ENCODE measurements at regions not wholly inside any gene's neighbourhood (a gene's known extent, or its start where the extent isn't known, plus 50 kb on each side); places are given as distances from the start of the nearest gene placed in this dataset.

DNA sequence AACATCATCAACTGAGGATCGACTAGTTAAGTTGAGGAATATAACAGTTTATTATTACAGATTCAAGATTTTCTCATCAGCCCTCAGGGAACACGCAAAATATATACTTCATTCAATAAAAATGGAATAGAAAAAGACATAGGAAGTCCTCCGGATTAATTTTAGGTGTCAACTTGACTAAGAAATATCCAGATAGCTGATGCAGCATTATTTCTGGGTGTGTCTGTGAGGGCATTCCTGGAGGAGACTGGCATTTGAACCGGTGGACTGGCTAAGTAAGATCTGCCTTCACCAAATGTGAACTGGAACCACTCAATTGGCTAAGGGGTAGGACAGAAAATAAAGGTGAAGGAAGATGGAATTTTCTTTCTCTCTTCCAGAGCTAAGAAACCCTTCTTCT is 845.3 kb downstream of the SOCS6 start:
- H3K79me2 ChIP-seq (ENCODE audit: insufficient read depth, low read length), result no peaks in the 10 kb centered on the region
- no peak overlapping the region for H3K9ac ChIP-seq (ENCODE audit: insufficient read depth, low read length, poor library complexity, severe bottlenecking)
- Mint-ChIP-seq H3K4me3 (no peak overlapping the region), H3K27me3 (ENCODE audit: low read depth in 3 of 3) (peaks cover 0 to 3% (median 2%) of the 10 kb centered on the region in 3 donors), H3K36me3 (no peaks in the 10 kb centered on the region), H3K9me3 (peaks cover 0 to 10% (median 5%) of the 10 kb centered on the region in 7 donors), H3K4me1 (no peaks in the 10 kb centered on the region), H3K27ac (no peak overlapping the region)
- H2AFZ ChIP-seq (ENCODE audit: insufficient read depth, low read depth, low read length, poor library complexity, severe bottlenecking), result no peak overlapping the region
- 88% methylated on average over 1 of the region's 4 CpGs for WGBS (ENCODE audit: insufficient coverage)
- H3K9me3 ChIP-seq (replicated peaks in 1 of 2; ENCODE audit: control insufficient read depth in 1 of 2, insufficient read depth in 1 of 2, low read length in 2 of 2), result peaks cover 8 to 11% of the 10 kb centered on the region in 2 donors
- TF ChIP-seq, protein P1, sequence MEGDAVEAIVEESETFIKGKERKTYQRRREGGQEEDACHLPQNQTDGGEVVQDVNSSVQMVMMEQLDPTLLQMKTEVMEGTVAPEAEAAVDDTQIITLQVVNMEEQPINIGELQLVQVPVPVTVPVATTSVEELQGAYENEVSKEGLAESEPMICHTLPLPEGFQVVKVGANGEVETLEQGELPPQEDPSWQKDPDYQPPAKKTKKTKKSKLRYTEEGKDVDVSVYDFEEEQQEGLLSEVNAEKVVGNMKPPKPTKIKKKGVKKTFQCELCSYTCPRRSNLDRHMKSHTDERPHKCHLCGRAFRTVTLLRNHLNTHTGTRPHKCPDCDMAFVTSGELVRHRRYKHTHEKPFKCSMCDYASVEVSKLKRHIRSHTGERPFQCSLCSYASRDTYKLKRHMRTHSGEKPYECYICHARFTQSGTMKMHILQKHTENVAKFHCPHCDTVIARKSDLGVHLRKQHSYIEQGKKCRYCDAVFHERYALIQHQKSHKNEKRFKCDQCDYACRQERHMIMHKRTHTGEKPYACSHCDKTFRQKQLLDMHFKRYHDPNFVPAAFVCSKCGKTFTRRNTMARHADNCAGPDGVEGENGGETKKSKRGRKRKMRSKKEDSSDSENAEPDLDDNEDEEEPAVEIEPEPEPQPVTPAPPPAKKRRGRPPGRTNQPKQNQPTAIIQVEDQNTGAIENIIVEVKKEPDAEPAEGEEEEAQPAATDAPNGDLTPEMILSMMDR (IDR thresholded peaks at IDR 0.05), result no peak
- DNase-seq, result no peak
- intact Hi-C loops (cut with micrococcal nuclease), result no loop called here
- H3K4me1 ChIP-seq (ENCODE audit: control insufficient read depth in 1 of 2, insufficient read depth in 2 of 2, low read length in 2 of 2), result no peaks in the 10 kb centered on the region
- H3K27ac ChIP-seq (ENCODE audit: low read depth in 1 of 2, low read length in 2 of 2), result no peak overlapping the region
- H3K27me3 ChIP-seq (ENCODE audit: control insufficient read depth in 2 of 2, insufficient read depth in 2 of 2, low read length in 2 of 2), result no peaks in the 10 kb centered on the region
- no peak overlapping the region for H3K4me3 ChIP-seq (replicated peaks in 1 of 3; ENCODE audit: low read depth in 2 of 3, low read length in 3 of 3)
- H4K20me1 ChIP-seq (ENCODE audit: insufficient read depth, low read length), result no peaks in the 10 kb centered on the region
- no peak overlapping the region for H3K4me2 ChIP-seq (replicated peaks; ENCODE audit: extremely low read depth, low read length, poor library complexity, severe bottlenecking)
- no peaks in the 10 kb centered on the region for H3K36me3 ChIP-seq (replicated peaks in 1 of 2; ENCODE audit: control insufficient read depth in 1 of 2, insufficient read depth in 2 of 2, low read length in 2 of 2)

- Histone ChIP-seq H4K20me1 (ENCODE audit: insufficient read depth, low read length) (no peaks in the 10 kb centered on the region), H3K4me2 (replicated peaks; ENCODE audit: extremely low read depth, low read length, poor library complexity, severe bottlenecking) (no peak overlapping the region), H3K4me3 (replicated peaks in 1 of 3; ENCODE audit: low read depth in 2 of 3, low read length in 3 of 3) (no peak overlapping the region), H3K79me2 (ENCODE audit: insufficient read depth, low read length) (no peaks in the 10 kb centered on the region), H3K9ac (ENCODE audit: insufficient read depth, low read length, poor library complexity, severe bottlenecking) (no peak overlapping the region), H3K27me3 (ENCODE audit: control insufficient read depth in 2 of 2, insufficient read depth in 2 of 2, low read length in 2 of 2) (no peaks in the 10 kb centered on the region), H3K27ac (ENCODE audit: low read depth in 1 of 2, low read length in 2 of 2) (no peak overlapping the region), H3K36me3 (replicated peaks in 1 of 2; ENCODE audit: control insufficient read depth in 1 of 2, insufficient read depth in 2 of 2, low read length in 2 of 2) (no peaks in the 10 kb centered on the region), H2AFZ (ENCODE audit: insufficient read depth, low read depth, low read length, poor library complexity, severe bottlenecking) (no peak overlapping the region), H3K9me3 (replicated peaks in 1 of 2; ENCODE audit: control insufficient read depth in 1 of 2, insufficient read depth in 1 of 2, low read length in 2 of 2) (peaks cover 8 to 11% of the 10 kb centered on the region in 2 donors), H3K4me1 (ENCODE audit: control insufficient read depth in 1 of 2, insufficient read depth in 2 of 2, low read length in 2 of 2) (no peaks in the 10 kb centered on the region)
- intact Hi-C loops (cut with micrococcal nuclease), result no loop called here
- DNase-seq, result no peak
- TF ChIP-seq, protein P1 (IDR thresholded peaks at IDR 0.05), result no peak
- Mint-ChIP-seq H3K36me3 (no peaks in the 10 kb centered on the region), H3K27ac (no peak overlapping the region), H3K4me3 (no peak overlapping the region), H3K27me3 (ENCODE audit: low read depth in 3 of 3) (peaks cover 0 to 3% (median 2%) of the 10 kb centered on the region in 3 donors), H3K4me1 (no peaks in the 10 kb centered on the region), H3K9me3 (peaks cover 0 to 10% (median 5%) of the 10 kb centered on the region in 7 donors)
- WGBS (ENCODE audit: insufficient coverage), result 95% methylated on average over 8 of the region's 12 CpGs
Measured at GRCh38 chr18:71131918-71132317, 843.1 kb downstream of the SOCS6 start.

Data from CD14-positive monocyte (primary cell).